Upper lobe of left lung (tissue), 4 donors: ENCODE measurements at regions not wholly inside any gene's neighbourhood (a gene's known extent, or its start where the extent isn't known, plus 50 kb on each side); places are given as distances from the start of the nearest gene placed in this dataset.

Experiments used
- CTCF ChIP-seq, 6 experiments: fragments of 450-650 bp in 4 of 6; fragments of 200-600 bp in 2 of 6; sonication (generic) in 2 of 6; IDR thresholded peaks; one replicate each; pipeline ENCODE4 v1.5.1; 2016 to 2019; ENCODE audit warnings: antibody characterized with exemption in 6 of 6
- EP300 ChIP-seq, 4 donors: sonication (generic); formaldehyde crosslinking; IDR thresholded peaks; one replicate each; pipeline ENCODE4 v1.5.1; 2017; ENCODE audit warnings: antibody characterized with exemption in 4 of 4, control low read depth in 2 of 4
- POLR2A ChIP-seq, 4 donors: fragments of 450-650 bp; IDR thresholded peaks; one replicate each; pipeline ENCODE4 v1.5.1; 2016 to 2017; ENCODE audit warnings: antibody characterized with exemption in 4 of 4, mild to moderate bottlenecking in 2 of 4
- POLR2AphosphoS5 ChIP-seq, 2 donors: sonication (generic); formaldehyde crosslinking; IDR thresholded peaks; one replicate each; pipeline ENCODE4 v1.5.1; 2017; ENCODE audit warnings: antibody characterized with exemption in 2 of 2

DNA sequence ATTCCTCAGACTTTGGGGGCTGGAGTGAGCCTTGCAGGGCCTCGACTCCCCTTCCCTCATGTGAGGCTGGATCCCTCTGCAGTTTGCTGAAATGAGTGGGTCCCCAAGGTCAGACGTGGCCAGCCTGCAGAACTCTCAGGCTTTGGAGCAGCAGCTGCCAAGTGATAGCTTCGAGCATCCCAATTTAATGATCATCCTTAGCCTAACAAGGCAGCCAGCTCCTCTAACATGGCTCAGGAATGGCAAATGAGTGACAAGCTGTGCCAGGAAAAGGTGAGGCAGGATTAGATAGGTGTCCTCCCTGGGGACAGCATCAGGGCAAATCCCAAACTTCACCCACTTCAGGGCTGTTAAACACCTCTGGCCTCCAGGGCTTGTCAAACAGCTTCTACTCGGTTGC lies 130.7 kb upstream of the PWP1 start:
- TF ChIP-seq POLR2AphosphoS5 (IDR thresholded peaks at IDR 0.05) (no peak), CTCF (IDR thresholded peaks at IDR 0.05) (no peak), POLR2A (IDR thresholded peaks at IDR 0.05) (no peak), EP300 (IDR thresholded peaks at IDR 0.05) (no peak)
